GM12872 (cell line): ENCODE measurements at regions not wholly inside any gene's neighbourhood (a gene's known extent, or its start where the extent isn't known, plus 50 kb on each side); places are given as distances from the start of the nearest gene placed in this dataset.

Experiments used
- CTCF ChIP-seq: IDR thresholded peaks from 3 replicates; pipeline ENCODE4 v1.5.1; 2011; ENCODE audit warnings: low read depth, mild to moderate bottlenecking, low read length, moderate library complexity; ENCODE audit not compliant: insufficient read depth

- no peak for TF ChIP-seq CTCF
These were observed 787.2 kb downstream of the TSN start for GRCh38 chr2:122542646-122543045.

GRCh38 chr2:122543815-122544214 is 788.4 kb downstream of the TSN start:
- TF ChIP-seq CTCF: no peak

GRCh38 chr2:122545821-122546220 is 790.4 kb downstream of the TSN start:
- TF ChIP-seq CTCF: no peak

- no peak for TF ChIP-seq CTCF
These were observed 807.3 kb downstream of the TSN start for GRCh38 chr2:122562775-122563174.

- TF ChIP-seq CTCF: no peak
These were observed 808.3 kb downstream of the TSN start for GRCh38 chr2:122563781-122564180.

- no peak for TF ChIP-seq CTCF
These were observed 809.4 kb downstream of the TSN start for GRCh38 chr2:122564843-122565242.

- TF ChIP-seq CTCF: no peak
These were observed 809.9 kb downstream of the TSN start for GRCh38 chr2:122565364-122565763.

GRCh38 chr2:122570641-122571040 is 815.2 kb downstream of the TSN start:
- no peak for TF ChIP-seq CTCF
